Spleen (tissue), 11 donors: ENCODE measurements at regions not wholly inside any gene's neighbourhood (a gene's known extent, or its start where the extent isn't known, plus 50 kb on each side); places are given as distances from the start of the nearest gene placed in this dataset.

Source experiments
- DNase-seq: peaks from one replicate; pipeline ENCODE4 v3.0.0-alpha.2; 2020
- H3K27ac ChIP-seq, 8 donors: fragments of 200-600 bp; sonication (generic) in 7 of 8; 1 replicate in 4 of 8; 2 replicates in 4 of 8; pipeline versions ENCODE4 v1.5.0 to v1.8.0; 2016 to 2021; ENCODE audit warnings: inconsistent platforms in 4 of 8, mild to moderate bottlenecking in 4 of 8, moderate library complexity in 1 of 8
- H3K27me3 ChIP-seq, 7 donors: fragments of 200-600 bp; sonication (generic) in 6 of 7; replicated peaks in 1 of 7; 1 replicate in 4 of 7; 2 replicates in 3 of 7; pipeline versions ENCODE4 v1.5.0 to v1.8.0; 2016 to 2021; ENCODE audit warnings: inconsistent platforms in 3 of 7, mild to moderate bottlenecking in 1 of 7
- H3K36me3 ChIP-seq, 6 donors: fragments of 200-600 bp; sonication (generic) in 5 of 6; 1 replicate in 4 of 6; 2 replicates in 2 of 6; pipeline versions ENCODE4 v1.5.0 to v1.8.0; 2016 to 2021; ENCODE audit warnings: inconsistent platforms in 2 of 6
- H3K4me1 ChIP-seq, 6 donors: fragments of 200-600 bp; sonication (generic) in 5 of 6; 1 replicate in 3 of 6; 2 replicates in 3 of 6; pipeline versions ENCODE4 v1.5.0 to v1.8.0; 2016 to 2021; ENCODE audit warnings: inconsistent platforms in 3 of 6
- H3K4me3 ChIP-seq, 8 donors: fragments of 200-600 bp; sonication (generic) in 7 of 8; 1 replicate in 4 of 8; 2 replicates in 4 of 8; pipeline versions ENCODE4 v1.5.0 to v1.8.0; 2016 to 2021; ENCODE audit warnings: inconsistent platforms in 4 of 8, mild to moderate bottlenecking in 4 of 8, moderate library complexity in 2 of 8
- H3K9me3 ChIP-seq, 8 donors: fragments of 200-600 bp; sonication (generic) in 7 of 8; 1 replicate in 4 of 8; 2 replicates in 4 of 8; pipeline versions ENCODE4 v1.5.0 to v1.8.0; 2016 to 2021; ENCODE audit warnings: inconsistent platforms in 4 of 8
- POLR2A ChIP-seq, 3 donors: fragments of 450-650 bp; IDR thresholded peaks; one replicate each; pipeline ENCODE4 v1.5.1; 2017; ENCODE audit warnings: antibody characterized with exemption in 3 of 3, mild to moderate bottlenecking in 1 of 3
- POLR2AphosphoS5 ChIP-seq, 3 donors: sonication (generic); formaldehyde crosslinking; IDR thresholded peaks; one replicate each; pipeline ENCODE4 v1.5.1; 2017; ENCODE audit warnings: antibody characterized with exemption in 3 of 3
- WGBS, 5 donors: extraction: QIAGEN DNeasy Blood & Tissue Kit in 3 of 5; methylation state at CpG; one replicate each; pipeline versions ENCODE4 v1.1.5 to v1.1.7; 2013 to 2018; 5-methylcytosine and 5-hydroxymethylcytosine counted together
- intact Hi-C: fragments of 100-400 bp; cut with DNase I; formaldehyde crosslinking; loops from one replicate; pipeline ENCODE4 v1.15.0; 2023; ENCODE audit warnings: low total_unique reads
- TF ChIP-seq, protein P1 (sequence below), 11 experiments: fragments of 200-600 bp in 7 of 11; fragments of 450-650 bp in 4 of 11; sonication (generic) in 4 of 11; IDR thresholded peaks in 8 of 11; conservative IDR thresholded peaks in 3 of 11; 1 replicate in 7 of 11; 2 replicates in 4 of 11; pipeline versions ENCODE4 v1.4.0 to v1.8.0; 2016 to 2021; ENCODE audit warnings: antibody characterized with exemption in 11 of 11, inconsistent platforms in 4 of 11, mild to moderate bottlenecking in 1 of 11
- donor health status: healthy with polysubstance abuse.
- donor health status: DM: no; HTN: no; CAD: no; lungs with moderate emphysema.
- donor health status: DM: no; HTN: no; CAD: no.
- donor health status: Bipolar disorder and iron deficiency.
- donor health status: healthy.
- donor health status: DM: no; HTN: no; CAD: no.
- donor health status: DM: yes; HTN: yes; CAD: no.

DNA sequence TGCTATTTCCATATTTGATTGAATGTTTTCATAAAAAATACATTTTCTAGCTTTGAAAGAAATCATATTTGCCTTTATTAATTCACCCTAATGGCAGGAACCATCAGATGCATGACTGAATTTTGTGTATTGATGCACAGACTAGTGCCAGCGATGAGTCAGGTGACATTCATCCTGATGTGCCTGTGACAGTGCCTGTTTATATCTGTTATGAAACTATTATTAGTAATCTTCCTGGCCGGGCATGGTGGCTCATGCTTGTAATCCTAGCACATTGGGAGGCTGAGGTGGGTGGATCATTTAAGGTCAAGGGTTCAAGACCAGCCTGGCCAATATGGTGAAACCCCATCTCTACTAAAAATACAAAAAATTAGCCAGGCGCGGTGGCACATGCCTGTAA lies 170.0 kb downstream of the TSN start:
- intact Hi-C loops: no loop called here
- no peaks in the 10 kb centered on the region for H3K9me3 ChIP-seq
- WGBS, 5 donors: 83 to 97% (median 94%) methylated on average over 4 of the region's 4 CpGs
- H3K27ac ChIP-seq: no peak overlapping the region
- no peak for TF ChIP-seq POLR2A (IDR thresholded peaks at IDR 0.05)
- TF ChIP-seq, protein P1, sequence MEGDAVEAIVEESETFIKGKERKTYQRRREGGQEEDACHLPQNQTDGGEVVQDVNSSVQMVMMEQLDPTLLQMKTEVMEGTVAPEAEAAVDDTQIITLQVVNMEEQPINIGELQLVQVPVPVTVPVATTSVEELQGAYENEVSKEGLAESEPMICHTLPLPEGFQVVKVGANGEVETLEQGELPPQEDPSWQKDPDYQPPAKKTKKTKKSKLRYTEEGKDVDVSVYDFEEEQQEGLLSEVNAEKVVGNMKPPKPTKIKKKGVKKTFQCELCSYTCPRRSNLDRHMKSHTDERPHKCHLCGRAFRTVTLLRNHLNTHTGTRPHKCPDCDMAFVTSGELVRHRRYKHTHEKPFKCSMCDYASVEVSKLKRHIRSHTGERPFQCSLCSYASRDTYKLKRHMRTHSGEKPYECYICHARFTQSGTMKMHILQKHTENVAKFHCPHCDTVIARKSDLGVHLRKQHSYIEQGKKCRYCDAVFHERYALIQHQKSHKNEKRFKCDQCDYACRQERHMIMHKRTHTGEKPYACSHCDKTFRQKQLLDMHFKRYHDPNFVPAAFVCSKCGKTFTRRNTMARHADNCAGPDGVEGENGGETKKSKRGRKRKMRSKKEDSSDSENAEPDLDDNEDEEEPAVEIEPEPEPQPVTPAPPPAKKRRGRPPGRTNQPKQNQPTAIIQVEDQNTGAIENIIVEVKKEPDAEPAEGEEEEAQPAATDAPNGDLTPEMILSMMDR (IDR thresholded peaks at IDR 0.05 in 8 of 11, conservative IDR thresholded peaks at IDR 0.05 in 3 of 11): no peak
- no peak for TF ChIP-seq POLR2AphosphoS5 (IDR thresholded peaks at IDR 0.05)
- H3K4me1 ChIP-seq: no peaks in the 10 kb centered on the region
- no peaks in the 10 kb centered on the region for H3K27me3 ChIP-seq
- H3K36me3 ChIP-seq: no peaks in the 10 kb centered on the region
- DNase-seq: no peak
- no peak overlapping the region for H3K4me3 ChIP-seq

DNA sequence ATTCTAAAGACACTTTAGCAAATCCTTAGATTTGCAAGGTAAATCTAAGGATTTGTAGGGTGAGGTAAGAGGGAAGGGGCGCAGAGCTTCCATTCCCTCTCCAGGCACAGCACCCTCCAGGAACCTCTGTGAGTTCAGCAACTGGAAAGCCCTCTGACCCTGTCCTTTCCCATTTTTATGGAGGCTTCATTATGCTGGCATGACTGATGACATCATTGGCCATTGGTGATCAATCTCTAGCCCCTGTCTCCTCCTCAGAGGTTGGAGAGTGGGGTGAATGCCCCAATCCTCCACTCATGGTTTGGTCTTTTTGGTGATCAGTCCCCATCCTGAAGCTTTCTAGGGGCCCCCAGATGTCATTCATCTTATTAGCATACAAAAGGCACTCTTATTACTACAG lies 187.8 kb downstream of the TSN start:
- TF ChIP-seq, protein P1 (IDR thresholded peaks at IDR 0.05 in 8 of 11, conservative IDR thresholded peaks at IDR 0.05 in 3 of 11): no peak
- TF ChIP-seq POLR2A (IDR thresholded peaks at IDR 0.05) (no peak), POLR2AphosphoS5 (IDR thresholded peaks at IDR 0.05) (no peak)
- WGBS, 5 donors: 76 to 94% (median 87%) methylated on average over 1 of the region's 1 CpG
- H3K9me3 ChIP-seq: no peaks in the 10 kb centered on the region
- H3K4me1 ChIP-seq: no peaks in the 10 kb centered on the region
- H3K27ac ChIP-seq: no peak overlapping the region
- intact Hi-C loops: no loop called here
- H3K36me3 ChIP-seq: no peaks in the 10 kb centered on the region
- no peak overlapping the region for H3K4me3 ChIP-seq
- DNase-seq: no peak
- no peaks in the 10 kb centered on the region for H3K27me3 ChIP-seq

DNA sequence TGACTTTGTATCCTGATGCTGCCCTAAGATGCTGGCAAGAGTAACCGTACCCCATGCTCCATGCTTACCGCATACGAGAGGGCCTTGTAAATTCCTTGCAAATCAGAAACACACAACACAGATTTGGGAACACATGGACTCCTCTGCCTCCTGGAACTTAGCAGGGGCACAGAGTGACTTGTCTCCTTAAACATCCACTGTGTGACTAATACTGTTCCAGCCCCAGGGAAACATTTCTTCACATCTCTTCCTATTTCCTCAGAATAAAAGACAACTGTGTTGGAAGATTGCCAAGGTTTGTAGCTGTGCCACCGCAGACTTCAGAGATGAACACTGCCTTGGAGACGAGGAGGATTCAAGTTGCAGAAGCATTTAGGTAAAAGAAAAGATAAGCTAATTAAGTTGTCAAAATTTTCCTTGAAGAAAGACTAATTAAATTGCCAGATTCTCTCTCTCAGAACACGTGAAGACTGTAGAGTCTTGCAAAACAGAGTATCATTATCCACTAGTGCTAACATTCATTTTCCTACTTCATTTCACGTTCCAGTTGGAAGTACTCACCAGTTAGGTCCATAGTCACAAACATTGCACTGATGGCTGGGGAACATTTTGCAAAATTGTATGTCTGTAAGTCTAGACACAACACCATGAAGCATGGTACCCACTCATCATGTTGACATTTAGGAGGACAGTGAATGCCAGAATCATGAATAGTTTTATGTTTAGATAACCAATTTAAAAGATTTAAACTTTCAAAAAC lies 188.8 kb downstream of the TSN start:
- Histone ChIP-seq H3K4me1 (no peaks in the 10 kb centered on the region), H3K27me3 (no peaks in the 10 kb centered on the region), H3K27ac (no peak overlapping the region), H3K9me3 (no peaks in the 10 kb centered on the region), H3K4me3 (no peak overlapping the region), H3K36me3 (no peaks in the 10 kb centered on the region)
- TF ChIP-seq POLR2A (IDR thresholded peaks at IDR 0.05): no peak
- TF ChIP-seq, protein P1 (IDR thresholded peaks at IDR 0.05 in 8 of 11, conservative IDR thresholded peaks at IDR 0.05 in 3 of 11): no peak
- no peak for TF ChIP-seq POLR2AphosphoS5 (IDR thresholded peaks at IDR 0.05)
- 57 to 80% (median 62%) methylated on average over 7 of the region's 7 CpGs for WGBS, 5 donors
- no peak for DNase-seq
- intact Hi-C loops: no loop called here

DNA sequence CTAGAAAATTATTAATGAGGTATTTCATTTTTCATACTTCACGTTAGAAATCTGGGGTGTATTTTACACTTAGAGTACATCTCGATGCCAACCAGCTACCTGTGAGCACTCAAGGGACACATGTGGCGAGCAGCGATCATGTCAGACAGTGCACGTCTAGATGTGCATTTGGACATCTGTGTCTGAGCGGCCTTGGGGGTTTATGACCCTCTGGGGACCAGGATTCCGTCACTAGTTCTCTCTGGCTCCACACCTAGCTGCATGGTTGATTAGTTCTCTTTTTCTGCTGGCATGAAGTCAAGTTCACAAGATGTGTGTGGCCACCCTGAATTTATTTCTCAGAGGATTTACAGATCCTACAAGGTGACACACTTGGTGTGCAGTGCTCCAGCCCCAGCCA lies 192.2 kb downstream of the TSN start:
- Histone ChIP-seq H3K9me3 (no peaks in the 10 kb centered on the region), H3K4me3 (no peak overlapping the region), H3K27ac (no peak overlapping the region), H3K4me1 (no peaks in the 10 kb centered on the region), H3K36me3 (no peaks in the 10 kb centered on the region), H3K27me3 (peaks cover 0 to 4% (median 0%) of the 10 kb centered on the region in 7 donors)
- WGBS, 5 donors: 74 to 89% (median 83%) methylated on average over 7 of the region's 7 CpGs
- intact Hi-C loops: no loop called here
- TF ChIP-seq, protein P1 (IDR thresholded peaks at IDR 0.05 in 8 of 11, conservative IDR thresholded peaks at IDR 0.05 in 3 of 11): no peak
- DNase-seq: no peak
